BJ (cell line): ENCODE measurements at regions not wholly inside any gene's neighbourhood (a gene's known extent, or its start where the extent isn't known, plus 50 kb on each side); places are given as distances from the start of the nearest gene placed in this dataset.
"Not testable (repeated sequence)": the region's sequence is repeated elsewhere in the genome, so short reads cannot be mapped to it uniquely, and the experiment has no call there.

ENCODE experiments used
- CTCF ChIA-PET: fragments of 350-600 bp; formaldehyde crosslinking; extraction: SDS; loops from one replicate; lab custom pipeline; 2021; ENCODE audit warnings: antibody characterized with exemption, inconsistent platforms; lab: Yijun Ruan, JAX
- POLR2A ChIA-PET: fragments of 300-600 bp; sonication (Branson Sonifier 250); formaldehyde crosslinking; extraction: SDS; loops from one replicate; lab custom pipeline; 2021; ENCODE audit warnings: antibody characterized with exemption; lab: Charles Lee
- DNase-seq: peaks from one replicate; pipeline ENCODE4 v3.0.0-alpha.2; 2011; ENCODE audit warnings: low read depth
- H3K27me3 ChIP-seq: 2 replicates; pipeline ENCODE4 v1.6.0; 2011; ENCODE audit warnings: low read length; ENCODE audit not compliant: control insufficient read depth, insufficient read depth
- H3K36me3 ChIP-seq: 2 replicates; pipeline ENCODE4 v1.5.1; 2011; ENCODE audit warnings: low read length; ENCODE audit not compliant: control insufficient read depth, insufficient read depth
- H3K4me3 ChIP-seq: 2 replicates; pipeline ENCODE4 v1.5.1; 2011; ENCODE audit warnings: low read depth, mild to moderate bottlenecking, control low read depth, low read length
- TF ChIP-seq, protein P1 (sequence below): IDR thresholded peaks from 2 replicates; pipeline ENCODE4 v1.5.1; 2011; ENCODE audit warnings: low read depth, mild to moderate bottlenecking, control low read depth, inconsistent platforms, low read length, moderate library complexity; ENCODE audit not compliant: insufficient read depth

DNA sequence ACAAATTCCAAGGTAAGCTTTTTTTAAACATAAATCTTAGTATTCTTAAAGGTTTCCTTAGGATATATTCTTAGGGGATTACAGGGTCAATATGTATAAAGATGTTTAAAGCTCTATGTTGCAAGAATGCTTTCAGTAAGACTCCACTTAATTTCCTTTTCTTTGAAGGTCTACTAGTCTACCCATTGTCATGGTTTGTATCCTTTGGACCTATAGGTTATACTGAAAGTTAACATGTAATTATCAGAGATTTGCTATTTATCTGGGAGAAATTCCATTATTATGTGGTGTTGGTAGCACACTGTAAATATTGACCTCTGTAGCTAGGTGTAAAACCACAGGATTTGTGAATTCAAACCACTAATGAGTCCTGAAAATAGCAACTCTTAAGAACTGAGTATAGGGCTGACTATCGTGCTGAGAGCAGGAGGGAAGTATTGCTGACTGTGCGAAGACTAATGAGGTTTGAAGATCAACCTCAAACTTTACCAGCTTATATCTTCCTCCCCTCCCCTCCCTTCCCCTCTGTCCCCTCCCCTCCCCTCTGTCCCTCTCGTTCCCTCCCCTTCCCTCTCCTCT lies 85.6 kb downstream of the GADD45G start:
- ChIA-PET CTCF (no interaction called here), POLR2A (no interaction called here)
- DNase-seq, result no peak
- TF ChIP-seq, protein P1, sequence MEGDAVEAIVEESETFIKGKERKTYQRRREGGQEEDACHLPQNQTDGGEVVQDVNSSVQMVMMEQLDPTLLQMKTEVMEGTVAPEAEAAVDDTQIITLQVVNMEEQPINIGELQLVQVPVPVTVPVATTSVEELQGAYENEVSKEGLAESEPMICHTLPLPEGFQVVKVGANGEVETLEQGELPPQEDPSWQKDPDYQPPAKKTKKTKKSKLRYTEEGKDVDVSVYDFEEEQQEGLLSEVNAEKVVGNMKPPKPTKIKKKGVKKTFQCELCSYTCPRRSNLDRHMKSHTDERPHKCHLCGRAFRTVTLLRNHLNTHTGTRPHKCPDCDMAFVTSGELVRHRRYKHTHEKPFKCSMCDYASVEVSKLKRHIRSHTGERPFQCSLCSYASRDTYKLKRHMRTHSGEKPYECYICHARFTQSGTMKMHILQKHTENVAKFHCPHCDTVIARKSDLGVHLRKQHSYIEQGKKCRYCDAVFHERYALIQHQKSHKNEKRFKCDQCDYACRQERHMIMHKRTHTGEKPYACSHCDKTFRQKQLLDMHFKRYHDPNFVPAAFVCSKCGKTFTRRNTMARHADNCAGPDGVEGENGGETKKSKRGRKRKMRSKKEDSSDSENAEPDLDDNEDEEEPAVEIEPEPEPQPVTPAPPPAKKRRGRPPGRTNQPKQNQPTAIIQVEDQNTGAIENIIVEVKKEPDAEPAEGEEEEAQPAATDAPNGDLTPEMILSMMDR, result no peak
- Histone ChIP-seq H3K4me3 (no peak overlapping the region), H3K36me3 (no peaks in the 10 kb centered on the region), H3K27me3 (no peaks in the 10 kb centered on the region)

- ChIA-PET CTCF (no interaction called here), POLR2A (no interaction called here)
- TF ChIP-seq, protein P1, result no peak
- DNase-seq, result no peak
- no peaks in the 10 kb centered on the region for H3K27me3 ChIP-seq
- no peaks in the 10 kb centered on the region for H3K36me3 ChIP-seq
- no peak overlapping the region for H3K4me3 ChIP-seq
Observed at GRCh38 chr9:89695441-89695891, 90.7 kb downstream of the GADD45G start.

DNA sequence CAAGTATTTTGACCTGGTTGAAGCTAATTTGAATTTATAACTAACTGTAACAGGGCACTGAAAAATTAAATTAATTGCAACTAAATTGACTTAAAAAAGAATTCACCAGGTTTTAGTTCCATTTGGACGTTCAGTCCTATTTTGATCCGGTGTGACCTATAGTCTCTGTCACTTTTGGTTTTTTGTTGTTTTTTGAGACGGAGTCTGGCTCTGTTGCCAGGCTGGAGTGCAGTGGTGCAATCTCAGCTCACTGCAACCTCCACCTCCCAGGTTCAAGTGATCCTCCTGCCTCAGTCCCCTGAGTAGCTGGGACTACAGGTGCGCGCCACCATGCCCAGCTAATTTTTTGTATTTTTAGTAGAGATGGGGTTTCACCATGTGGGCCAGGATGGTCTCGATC lies 91.2 kb downstream of the GADD45G start:
- CTCF ChIA-PET, DNase-seq, POLR2A ChIA-PET, H3K36me3 ChIP-seq, H3K4me3 ChIP-seq, H3K27me3 ChIP-seq: not testable (repeated sequence)

DNA sequence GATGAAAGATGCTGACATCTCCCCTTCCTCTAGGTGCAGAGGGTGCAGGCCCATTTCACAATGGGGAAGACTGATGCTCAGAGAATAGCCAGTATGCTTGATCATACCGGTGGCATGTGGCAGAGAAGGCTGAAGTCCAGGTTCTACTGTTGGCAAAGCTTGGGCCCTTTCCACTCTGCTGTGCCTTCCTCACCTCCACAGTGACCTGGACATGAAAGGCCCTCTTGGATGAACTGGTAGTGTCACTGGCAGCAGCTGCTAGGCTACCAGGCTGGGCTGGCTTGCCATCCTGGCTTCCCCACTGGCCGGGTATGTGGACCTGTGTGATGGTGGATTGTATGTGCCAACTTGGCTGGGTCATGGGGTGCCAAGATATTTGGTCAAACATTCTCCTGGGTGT lies 92.0 kb downstream of the GADD45G start:
- CTCF ChIA-PET, result no interaction called here
- TF ChIP-seq, protein P1, result no peak
- no peak for DNase-seq
- no peak overlapping the region for H3K4me3 ChIP-seq
- POLR2A ChIA-PET, result no interaction called here
- H3K27me3 ChIP-seq, result no peaks in the 10 kb centered on the region
- H3K36me3 ChIP-seq, result no peaks in the 10 kb centered on the region

DNA sequence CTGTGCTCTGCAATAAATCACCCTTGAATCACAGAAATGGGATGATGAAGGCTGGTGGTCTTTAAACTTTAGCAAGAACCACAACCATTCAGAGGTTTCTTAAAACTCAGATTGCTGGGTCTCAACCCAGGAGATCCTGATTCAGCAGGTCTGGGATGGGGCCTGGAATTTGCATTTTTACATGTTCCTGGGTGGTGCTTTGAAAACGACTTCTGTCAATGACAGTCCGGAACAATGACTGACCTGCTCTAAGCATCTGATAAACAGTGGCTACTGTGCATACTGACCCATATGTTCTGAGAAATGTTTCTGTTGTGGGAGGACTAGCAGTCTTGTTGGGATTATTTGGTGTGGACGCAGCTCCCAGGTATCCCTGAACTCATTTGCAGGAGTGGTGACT lies 92.7 kb downstream of the GADD45G start:
- ChIA-PET CTCF (no interaction called here), POLR2A (no interaction called here)
- Histone ChIP-seq H3K27me3 (no peaks in the 10 kb centered on the region), H3K36me3 (no peaks in the 10 kb centered on the region), H3K4me3 (no peak overlapping the region)
- no peak for DNase-seq
- TF ChIP-seq, protein P1, result no peak

- CTCF ChIA-PET, result no interaction called here
- H3K4me3 ChIP-seq, result no peak overlapping the region
- no peak for DNase-seq
- TF ChIP-seq, protein P1, result no peak
- H3K36me3 ChIP-seq, result no peaks in the 10 kb centered on the region
- no peaks in the 10 kb centered on the region for H3K27me3 ChIP-seq
- POLR2A ChIA-PET, result no interaction called here
Observed at GRCh38 chr9:89698411-89699005, 93.7 kb downstream of the GADD45G start.
